Ishikawa (cell line): ENCODE measurements at regions not wholly inside any gene's neighbourhood (a gene's known extent, or its start where the extent isn't known, plus 50 kb on each side); places are given as distances from the start of the nearest gene placed in this dataset.

Experiments used
- CEBPB ChIP-seq: IDR thresholded peaks from 2 replicates; pipeline ENCODE4 v1.6.1; 2012
- CREB1 ChIP-seq: IDR thresholded peaks from 2 replicates; pipeline ENCODE4 v1.6.1; 2012; ENCODE audit warnings: low read depth
- EGR1 ChIP-seq: IDR thresholded peaks from 2 replicates; pipeline ENCODE4 v1.6.1; 2012
- EP300 ChIP-seq: IDR thresholded peaks from 2 replicates; pipeline ENCODE4 v1.6.1; 2012; ENCODE audit warnings: borderline replicate concordance
- FOXM1 ChIP-seq: IDR thresholded peaks from 2 replicates; pipeline ENCODE4 v1.6.1; 2012; ENCODE audit warnings: low read depth, borderline replicate concordance
- MAX ChIP-seq: IDR thresholded peaks from 2 replicates; pipeline ENCODE4 v1.6.1; 2012
- NFIC ChIP-seq: IDR thresholded peaks from 2 replicates; pipeline ENCODE4 v1.6.1; 2012
- RAD21 ChIP-seq: IDR thresholded peaks from 2 replicates; pipeline ENCODE4 v1.6.1; 2012; ENCODE audit warnings: low read depth
- REST ChIP-seq: IDR thresholded peaks from 2 replicates; pipeline ENCODE4 v1.6.1; 2012; ENCODE audit warnings: low read depth, mild to moderate bottlenecking
- TAF1 ChIP-seq: IDR thresholded peaks from 2 replicates; pipeline ENCODE4 v1.6.1; 2012; ENCODE audit warnings: low read depth, mild to moderate bottlenecking
- TCF12 ChIP-seq: IDR thresholded peaks from 2 replicates; pipeline ENCODE4 v1.6.1; 2012; ENCODE audit warnings: low read depth
- TEAD4 ChIP-seq: IDR thresholded peaks from 2 replicates; pipeline ENCODE4 v1.6.1; 2012
- USF1 ChIP-seq: IDR thresholded peaks from 2 replicates; pipeline ENCODE4 v1.6.1; 2012
- YY1 ChIP-seq: IDR thresholded peaks from 2 replicates; pipeline ENCODE4 v1.6.1; 2012; ENCODE audit warnings: low read depth
- ZBTB7A ChIP-seq: IDR thresholded peaks from 2 replicates; pipeline ENCODE4 v1.6.1; 2012; ENCODE audit warnings: low read depth

GRCh38 chr3:6177417-6177816 lies 683.5 kb upstream of the GRM7 start:
- TF ChIP-seq TEAD4 (no peak), FOXM1 (no peak), MAX (no peak), REST (no peak), CEBPB (no peak), ZBTB7A (no peak), EGR1 (no peak), YY1 (no peak), USF1 (no peak), RAD21 (no peak), EP300 (no peak), TCF12 (no peak), CREB1 (no peak), NFIC (no peak), TAF1 (no peak)

- TF ChIP-seq TCF12 = no peak
Observed at GRCh38 chr3:6179761-6180160, 681.2 kb upstream of the GRM7 start.

- TF ChIP-seq EGR1 (no peak), CREB1 (no peak), CEBPB (no peak), EP300 (no peak), NFIC (no peak), YY1 (no peak), ZBTB7A (no peak), FOXM1 (no peak)
Observed at GRCh38 chr3:6180171-6180570, 680.7 kb upstream of the GRM7 start.

GRCh38 chr3:6182476-6182875 lies 678.4 kb upstream of the GRM7 start:
- TF ChIP-seq NFIC = no peak
- no peak for TF ChIP-seq TAF1
- TF ChIP-seq REST = no peak
- no peak for TF ChIP-seq RAD21
- TF ChIP-seq CREB1 = no peak

GRCh38 chr3:6182909-6183308 lies 678.0 kb upstream of the GRM7 start:
- TF ChIP-seq REST (no peak), TAF1 (no peak), CREB1 (no peak), USF1 (no peak), TCF12 (no peak), EP300 (no peak), MAX (no peak)

- TF ChIP-seq TCF12 = no peak
- no peak for TF ChIP-seq TAF1
- no peak for TF ChIP-seq USF1
Observed at GRCh38 chr3:6189384-6189783, 671.5 kb upstream of the GRM7 start.
